ENCODE measurements at regions not wholly inside any gene's neighbourhood (a gene's known extent, or its start where the extent isn't known, plus 50 kb on each side); places are given as distances from the start of the nearest gene placed in this dataset.

DNA sequence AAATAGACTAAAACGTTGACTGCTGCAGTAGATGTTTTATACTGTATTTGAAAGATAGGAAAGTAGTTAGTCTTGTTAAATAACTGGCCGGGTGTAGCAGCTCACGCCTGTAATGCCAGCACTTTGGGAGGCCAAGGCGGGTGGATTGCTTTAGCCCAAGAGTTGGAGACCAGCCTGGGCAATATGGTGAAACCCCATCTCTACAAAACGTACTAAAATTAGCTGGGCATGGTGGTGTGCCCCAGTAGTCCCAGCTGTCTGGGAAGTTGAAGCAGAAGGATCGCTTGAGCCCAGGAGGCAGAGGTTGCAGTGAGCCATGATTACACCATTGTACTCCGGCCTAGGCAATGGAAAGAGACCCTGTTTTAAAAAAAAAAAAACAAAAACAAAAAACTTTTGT, 60.5 kb upstream of the ULK4 start:
- in situ Hi-C loops (cut with MboI; ENCODE audit: low sequenced_read_pairs, unreplicated experiment), result no loop called here
- TF ChIP-seq, protein P1, sequence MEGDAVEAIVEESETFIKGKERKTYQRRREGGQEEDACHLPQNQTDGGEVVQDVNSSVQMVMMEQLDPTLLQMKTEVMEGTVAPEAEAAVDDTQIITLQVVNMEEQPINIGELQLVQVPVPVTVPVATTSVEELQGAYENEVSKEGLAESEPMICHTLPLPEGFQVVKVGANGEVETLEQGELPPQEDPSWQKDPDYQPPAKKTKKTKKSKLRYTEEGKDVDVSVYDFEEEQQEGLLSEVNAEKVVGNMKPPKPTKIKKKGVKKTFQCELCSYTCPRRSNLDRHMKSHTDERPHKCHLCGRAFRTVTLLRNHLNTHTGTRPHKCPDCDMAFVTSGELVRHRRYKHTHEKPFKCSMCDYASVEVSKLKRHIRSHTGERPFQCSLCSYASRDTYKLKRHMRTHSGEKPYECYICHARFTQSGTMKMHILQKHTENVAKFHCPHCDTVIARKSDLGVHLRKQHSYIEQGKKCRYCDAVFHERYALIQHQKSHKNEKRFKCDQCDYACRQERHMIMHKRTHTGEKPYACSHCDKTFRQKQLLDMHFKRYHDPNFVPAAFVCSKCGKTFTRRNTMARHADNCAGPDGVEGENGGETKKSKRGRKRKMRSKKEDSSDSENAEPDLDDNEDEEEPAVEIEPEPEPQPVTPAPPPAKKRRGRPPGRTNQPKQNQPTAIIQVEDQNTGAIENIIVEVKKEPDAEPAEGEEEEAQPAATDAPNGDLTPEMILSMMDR (IDR thresholded peaks at IDR 0.05; ENCODE audit: borderline replicate concordance, control extremely low read depth, extremely low read depth, insufficient read depth, missing control alignments), result no peak
- no peak for DNase-seq (ENCODE audit: low spot score)

DNA sequence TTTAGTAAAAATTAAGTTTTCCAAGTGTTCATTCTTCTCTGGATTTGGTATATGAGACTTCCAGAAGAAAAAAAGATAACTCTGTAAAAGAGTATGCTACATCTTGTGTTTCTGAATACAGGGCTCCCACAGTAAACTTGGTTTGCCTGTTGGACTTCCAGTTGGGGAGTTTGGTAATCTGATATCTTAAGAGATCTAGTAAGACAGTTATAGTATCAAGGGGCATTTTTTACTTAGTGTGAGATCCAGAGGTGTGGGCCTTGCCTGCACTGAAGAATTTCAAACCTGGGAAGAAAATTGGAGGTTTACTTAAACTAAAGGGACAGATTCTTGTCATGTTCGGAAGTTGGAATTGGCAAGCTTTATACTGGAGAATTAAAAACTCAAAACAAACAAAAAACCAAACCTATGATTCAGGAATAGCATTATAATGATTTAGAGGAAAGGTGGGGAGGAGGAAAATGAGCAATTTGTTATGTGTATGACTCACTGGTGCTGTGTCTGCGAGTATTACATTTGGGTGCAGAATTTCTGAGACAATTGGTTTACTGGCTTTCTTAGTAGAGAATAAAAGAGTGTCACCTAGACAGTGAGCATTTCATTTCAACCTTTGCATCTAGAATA, 58.9 kb upstream of the ULK4 start:
- TF ChIP-seq, protein P1 (IDR thresholded peaks at IDR 0.05; ENCODE audit: borderline replicate concordance, control extremely low read depth, extremely low read depth, insufficient read depth, missing control alignments), result no peak
- in situ Hi-C loops (cut with MboI; ENCODE audit: low sequenced_read_pairs, unreplicated experiment), result no loop called here
- DNase-seq (ENCODE audit: low spot score), result no peak

DNA sequence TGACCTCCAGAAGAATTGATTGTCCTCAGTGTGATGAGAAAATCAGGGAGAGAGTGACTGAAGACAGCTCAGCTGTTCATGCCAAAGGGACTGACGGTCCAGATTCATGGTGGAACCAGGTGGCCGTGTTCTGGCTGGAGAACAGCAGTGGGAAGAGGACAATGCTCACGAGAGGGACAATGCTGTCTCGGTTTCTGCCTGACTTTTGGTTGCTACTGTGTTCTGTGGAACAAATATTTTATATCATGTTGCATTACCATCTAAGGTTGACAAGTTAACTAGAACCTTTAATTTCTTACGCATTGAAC, 58.0 kb upstream of the ULK4 start:
- DNase-seq (ENCODE audit: low spot score), result no peak
- TF ChIP-seq, protein P1 (IDR thresholded peaks at IDR 0.05; ENCODE audit: borderline replicate concordance, control extremely low read depth, extremely low read depth, insufficient read depth, missing control alignments), result no peak
- in situ Hi-C loops (cut with MboI; ENCODE audit: low sequenced_read_pairs, unreplicated experiment), result no loop called here

DNA sequence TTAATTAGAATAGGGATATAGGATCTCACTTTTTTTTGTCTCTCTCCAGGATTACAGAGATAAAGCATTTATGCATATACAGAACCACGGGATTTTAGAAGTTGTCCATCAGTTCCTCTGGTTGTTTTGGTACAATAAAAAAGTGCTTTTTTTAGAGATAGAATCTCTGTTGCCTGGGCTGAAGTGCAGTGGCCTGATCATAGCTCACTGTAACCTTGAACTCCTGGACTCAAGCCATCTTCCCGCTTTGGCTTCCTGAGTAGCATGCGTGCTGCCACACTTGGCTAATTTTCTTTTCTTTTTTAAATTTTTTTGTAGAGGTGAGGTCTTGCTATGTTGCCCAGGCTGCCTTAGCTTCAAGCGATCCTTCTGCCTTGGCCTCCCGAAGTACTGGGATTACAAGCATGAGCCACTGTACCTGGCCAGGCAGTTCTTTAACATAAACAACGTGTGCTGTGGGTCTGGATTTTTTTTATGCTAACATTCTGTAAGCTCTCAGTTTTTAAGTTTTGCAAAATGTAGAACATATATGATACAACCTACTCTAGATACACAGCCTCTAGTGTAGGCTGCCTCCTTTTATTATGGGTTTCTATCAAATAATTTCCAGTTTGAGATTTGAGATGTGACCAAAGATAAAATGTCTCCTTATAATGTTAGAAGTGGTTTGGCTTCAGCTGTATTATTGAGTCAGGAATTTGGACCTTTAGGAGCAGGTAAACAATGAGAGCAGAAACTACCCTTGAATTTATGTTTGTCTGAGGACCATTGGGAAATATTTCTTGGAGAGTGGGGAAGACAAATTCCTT, 57.4 kb upstream of the ULK4 start:
- in situ Hi-C loops (cut with MboI; ENCODE audit: low sequenced_read_pairs, unreplicated experiment), result no loop called here
- TF ChIP-seq, protein P1 (IDR thresholded peaks at IDR 0.05; ENCODE audit: borderline replicate concordance, control extremely low read depth, extremely low read depth, insufficient read depth, missing control alignments), result no peak
- DNase-seq (ENCODE audit: low spot score), result no peak

DNA sequence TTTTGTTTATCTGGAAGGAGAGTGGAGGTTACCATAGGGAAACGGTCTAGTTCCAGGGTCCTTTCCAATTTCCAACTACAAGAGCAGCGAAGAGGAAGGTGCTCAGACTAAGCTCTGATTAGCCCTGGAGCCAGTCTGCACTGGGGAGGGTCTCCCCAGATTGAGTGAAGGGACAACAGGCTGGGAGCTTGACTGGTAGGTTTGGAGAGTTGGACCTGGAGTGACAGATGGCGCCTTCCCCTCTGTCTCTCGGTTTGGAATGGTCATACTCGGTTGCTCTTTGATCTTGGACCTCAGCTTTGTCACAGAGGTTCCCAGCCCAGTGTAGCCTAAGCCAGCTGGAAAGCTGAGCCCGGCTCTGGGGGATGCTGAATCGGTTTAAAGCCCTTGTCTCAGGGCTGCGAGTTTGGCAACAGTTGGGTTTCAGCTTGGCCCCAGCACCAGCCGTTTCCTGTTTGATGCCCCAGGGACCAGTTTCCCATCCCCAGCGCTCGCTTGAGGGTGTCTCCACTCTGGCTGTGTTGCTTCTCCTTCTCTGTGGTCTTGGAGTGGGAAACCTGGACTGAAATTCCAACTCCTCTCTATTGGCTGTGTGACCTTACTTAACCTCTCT, 53.1 kb upstream of the ULK4 start:
- TF ChIP-seq, protein P1 (IDR thresholded peaks at IDR 0.05; ENCODE audit: borderline replicate concordance, control extremely low read depth, extremely low read depth, insufficient read depth, missing control alignments), result no peak
- DNase-seq (ENCODE audit: low spot score), result no peak
- in situ Hi-C loops (cut with MboI; ENCODE audit: low sequenced_read_pairs, unreplicated experiment), result no loop called here

DNA sequence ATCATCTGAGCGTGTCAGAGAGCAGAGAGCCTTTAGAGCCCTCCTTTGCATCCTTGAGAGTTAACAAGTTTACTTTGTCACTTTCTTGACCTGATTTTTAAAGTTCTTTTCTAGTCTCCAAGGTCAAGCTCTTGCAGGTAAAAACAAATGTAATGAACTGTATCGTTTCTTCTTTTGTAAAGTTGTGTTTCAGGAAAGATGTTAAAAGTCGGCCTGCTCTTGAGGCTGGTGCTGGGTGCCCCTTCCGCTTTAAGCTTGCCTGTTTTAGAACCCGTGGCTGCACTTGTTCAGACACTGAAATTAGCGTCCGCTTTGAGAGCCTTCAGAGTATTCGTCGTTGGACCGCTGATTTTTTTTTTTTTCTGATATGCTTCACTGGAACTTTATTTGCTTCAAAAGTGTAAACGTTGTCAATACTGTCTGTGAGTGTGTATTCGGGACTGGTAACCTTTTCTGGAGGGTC, 52.6 kb upstream of the ULK4 start:
- DNase-seq (ENCODE audit: low spot score), result no peak
- TF ChIP-seq, protein P1 (IDR thresholded peaks at IDR 0.05; ENCODE audit: borderline replicate concordance, control extremely low read depth, extremely low read depth, insufficient read depth, missing control alignments), result no peak
- in situ Hi-C loops (cut with MboI; ENCODE audit: low sequenced_read_pairs, unreplicated experiment), result no loop called here
